ENCODE measurements at regions not wholly inside any gene's neighbourhood (a gene's known extent, or its start where the extent isn't known, plus 50 kb on each side); places are given as distances from the start of the nearest gene placed in this dataset.

GRCh38 chr13:59277106-59277505 is 886.6 kb downstream of the DIAPH3 start:
- H3K36me3 ChIP-seq (ENCODE audit: control insufficient read depth, low read length) = no peaks in the 10 kb centered on the region
- no peaks in the 10 kb centered on the region for H3F3A ChIP-seq (ENCODE audit: control insufficient read depth, insufficient read depth)
- no peaks in the 10 kb centered on the region for H3K9me3 ChIP-seq (ENCODE audit: control insufficient read depth, insufficient read depth, low read length)
- no peaks in the 10 kb centered on the region for H3K79me2 ChIP-seq (ENCODE audit: control insufficient read depth, low read length)
- no peak overlapping the region for H3K27ac ChIP-seq (ENCODE audit: low read depth, low read length)
- H3K4me2 ChIP-seq (ENCODE audit: low read length) = no peak overlapping the region
- no peaks in the 10 kb centered on the region for H3K27me3 ChIP-seq (ENCODE audit: control insufficient read depth, low read length)
- TF ChIP-seq CTCF (IDR thresholded peaks at IDR 0.05; ENCODE audit: low read depth, low read length, poor library complexity, severe bottlenecking) = no peak
- TF ChIP-seq EZH2phosphoT487 (IDR thresholded peaks at IDR 0.05; ENCODE audit: borderline replicate concordance, low read length) = no peak
- H3K9me2 ChIP-seq (replicated peaks; ENCODE audit: control insufficient read depth, low read length) = no peaks in the 10 kb centered on the region
- no peaks in the 10 kb centered on the region for H3K4me1 ChIP-seq (ENCODE audit: control insufficient read depth, low read length)
- H3K4me3 ChIP-seq (ENCODE audit: low read length) = no peak overlapping the region
- no peaks in the 10 kb centered on the region for H4K20me1 ChIP-seq (ENCODE audit: control insufficient read depth, insufficient read depth, low read depth, low read length)

GRCh38 chr13:59279028-59279427 is 884.7 kb downstream of the DIAPH3 start:
- no peaks in the 10 kb centered on the region for H3K27me3 ChIP-seq (ENCODE audit: control insufficient read depth, low read length)
- H3K27ac ChIP-seq (ENCODE audit: low read depth, low read length) = no peak overlapping the region
- no peak overlapping the region for H3K4me2 ChIP-seq (ENCODE audit: low read length)
- no peaks in the 10 kb centered on the region for H3K9me3 ChIP-seq (ENCODE audit: control insufficient read depth, insufficient read depth, low read length)
- H3K4me1 ChIP-seq (ENCODE audit: control insufficient read depth, low read length) = no peaks in the 10 kb centered on the region
- TF ChIP-seq EZH2phosphoT487 (IDR thresholded peaks at IDR 0.05; ENCODE audit: borderline replicate concordance, low read length) (no peak), CTCF (IDR thresholded peaks at IDR 0.05; ENCODE audit: low read depth, low read length, poor library complexity, severe bottlenecking) (no peak)
- H3K4me3 ChIP-seq (ENCODE audit: low read length) = no peak overlapping the region
- H3K9me2 ChIP-seq (replicated peaks; ENCODE audit: control insufficient read depth, low read length) = no peaks in the 10 kb centered on the region
- H4K20me1 ChIP-seq (ENCODE audit: control insufficient read depth, insufficient read depth, low read depth, low read length) = no peaks in the 10 kb centered on the region
- no peaks in the 10 kb centered on the region for H3F3A ChIP-seq (ENCODE audit: control insufficient read depth, insufficient read depth)
- no peaks in the 10 kb centered on the region for H3K79me2 ChIP-seq (ENCODE audit: control insufficient read depth, low read length)
- H3K36me3 ChIP-seq (ENCODE audit: control insufficient read depth, low read length) = no peaks in the 10 kb centered on the region

DNA sequence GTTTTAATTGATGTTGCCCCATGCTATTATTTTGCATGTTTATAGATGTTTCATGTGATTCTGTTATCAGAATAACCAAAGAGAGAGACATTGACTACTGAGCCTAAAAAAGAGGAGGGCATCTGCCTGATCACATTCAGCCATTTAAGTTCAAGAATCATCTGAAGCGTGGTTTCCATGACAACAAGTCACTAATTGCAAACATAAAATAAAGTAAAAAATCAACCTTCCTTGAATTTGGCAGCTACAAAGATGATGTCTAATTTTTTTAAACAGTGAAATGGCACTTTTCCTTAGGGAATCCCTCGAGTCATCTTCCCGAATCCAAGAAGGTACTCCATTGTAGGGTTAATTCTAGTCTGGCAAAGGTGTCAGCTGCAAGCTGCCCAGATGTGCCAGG is 884.2 kb downstream of the DIAPH3 start:
- Histone ChIP-seq H3F3A (ENCODE audit: control insufficient read depth, insufficient read depth) (no peaks in the 10 kb centered on the region), H3K27me3 (ENCODE audit: control insufficient read depth, low read length) (no peaks in the 10 kb centered on the region), H3K4me1 (ENCODE audit: control insufficient read depth, low read length) (no peaks in the 10 kb centered on the region), H3K79me2 (ENCODE audit: control insufficient read depth, low read length) (no peaks in the 10 kb centered on the region), H3K4me3 (ENCODE audit: low read length) (no peak overlapping the region), H4K20me1 (ENCODE audit: control insufficient read depth, insufficient read depth, low read depth, low read length) (no peaks in the 10 kb centered on the region), H3K9me3 (ENCODE audit: control insufficient read depth, insufficient read depth, low read length) (no peaks in the 10 kb centered on the region), H3K9me2 (replicated peaks; ENCODE audit: control insufficient read depth, low read length) (no peaks in the 10 kb centered on the region), H3K4me2 (ENCODE audit: low read length) (no peak overlapping the region), H3K27ac (ENCODE audit: low read depth, low read length) (no peak overlapping the region), H3K36me3 (ENCODE audit: control insufficient read depth, low read length) (no peaks in the 10 kb centered on the region)
- TF ChIP-seq EZH2phosphoT487 (IDR thresholded peaks at IDR 0.05; ENCODE audit: borderline replicate concordance, low read length) (no peak), CTCF (IDR thresholded peaks at IDR 0.05; ENCODE audit: low read depth, low read length, poor library complexity, severe bottlenecking) (no peak)

DNA sequence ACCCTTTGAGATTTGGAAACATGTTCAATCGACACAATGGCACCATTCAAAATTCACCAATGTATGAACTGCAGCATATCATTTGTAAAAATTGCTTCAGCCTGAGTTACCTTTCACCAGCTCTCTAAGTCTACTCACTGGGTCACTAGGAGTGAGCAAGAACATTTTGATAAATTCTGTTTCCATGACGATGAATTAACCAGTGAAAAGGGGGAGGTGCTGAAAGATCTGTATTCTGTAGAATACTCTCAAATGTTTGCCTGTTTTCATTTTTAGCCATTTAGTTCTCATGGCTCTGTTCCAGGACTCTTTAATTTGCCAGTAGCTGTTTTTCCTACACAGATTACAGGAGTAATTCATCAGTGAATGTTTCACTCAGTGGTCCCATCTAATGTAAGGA is 883.4 kb downstream of the DIAPH3 start:
- H3K27me3 ChIP-seq (ENCODE audit: control insufficient read depth, low read length) = no peaks in the 10 kb centered on the region
- no peaks in the 10 kb centered on the region for H3K79me2 ChIP-seq (ENCODE audit: control insufficient read depth, low read length)
- H3K4me1 ChIP-seq (ENCODE audit: control insufficient read depth, low read length) = no peaks in the 10 kb centered on the region
- H3K4me3 ChIP-seq (ENCODE audit: low read length) = no peak overlapping the region
- H3K4me2 ChIP-seq (ENCODE audit: low read length) = no peak overlapping the region
- no peaks in the 10 kb centered on the region for H3K9me2 ChIP-seq (replicated peaks; ENCODE audit: control insufficient read depth, low read length)
- no peaks in the 10 kb centered on the region for H3K36me3 ChIP-seq (ENCODE audit: control insufficient read depth, low read length)
- no peak for TF ChIP-seq EZH2phosphoT487 (IDR thresholded peaks at IDR 0.05; ENCODE audit: borderline replicate concordance, low read length)
- TF ChIP-seq CTCF (IDR thresholded peaks at IDR 0.05; ENCODE audit: low read depth, low read length, poor library complexity, severe bottlenecking) = no peak
- H3K9me3 ChIP-seq (ENCODE audit: control insufficient read depth, insufficient read depth, low read length) = no peaks in the 10 kb centered on the region
- H3K27ac ChIP-seq (ENCODE audit: low read depth, low read length) = no peak overlapping the region
- H3F3A ChIP-seq (ENCODE audit: control insufficient read depth, insufficient read depth) = no peaks in the 10 kb centered on the region
- no peaks in the 10 kb centered on the region for H4K20me1 ChIP-seq (ENCODE audit: control insufficient read depth, insufficient read depth, low read depth, low read length)

All from DOHH2 (cell line).